Hepatocyte (in vitro differentiated cells): ENCODE measurements at regions not wholly inside any gene's neighbourhood (a gene's known extent, or its start where the extent isn't known, plus 50 kb on each side); places are given as distances from the start of the nearest gene placed in this dataset.

Source experiments
- DNase-seq: peaks from one replicate; pipeline ENCODE4 v3.0.0-alpha.2; 2016; ENCODE audit warnings: low spot score
- H2AFZ ChIP-seq: fragments of 200-600 bp; sonication (generic); 2 replicates; pipeline ENCODE4 v1.6.0; 2016; ENCODE audit warnings: antibody characterized with exemption, mild to moderate bottlenecking
- H3K27ac ChIP-seq: fragments of 200-600 bp; sonication (generic); 2 replicates; pipeline ENCODE4 v1.5.1; 2016; ENCODE audit warnings: mild to moderate bottlenecking
- H3K27me3 ChIP-seq: fragments of 200-600 bp; sonication (generic); 2 replicates; pipeline ENCODE4 v1.6.1; 2016
- H3K36me3 ChIP-seq: fragments of 200-600 bp; sonication (generic); replicated peaks from 2 replicates; pipeline ENCODE4 v1.5.1; 2016; ENCODE audit warnings: low read depth; ENCODE audit not compliant: insufficient read depth
- H3K4me1 ChIP-seq: fragments of 200-600 bp; sonication (generic); 2 replicates; pipeline ENCODE4 v1.5.1; 2016; ENCODE audit warnings: mild to moderate bottlenecking, moderate library complexity; ENCODE audit not compliant: insufficient read depth
- H3K4me2 ChIP-seq: fragments of 200-600 bp; sonication (generic); 2 replicates; pipeline ENCODE4 v1.6.0; 2016
- H3K4me3 ChIP-seq: fragments of 200-600 bp; sonication (generic); 2 replicates; pipeline ENCODE4 v1.5.1; 2016; ENCODE audit warnings: mild to moderate bottlenecking
- H3K79me2 ChIP-seq: fragments of 200-600 bp; sonication (generic); 2 replicates; pipeline ENCODE4 v1.6.0; 2017; ENCODE audit warnings: mild to moderate bottlenecking
- H3K9me2 ChIP-seq: fragments of 200-600 bp; sonication (generic); replicated peaks from 2 replicates; pipeline ENCODE4 v1.6.0; 2017; ENCODE audit warnings: mild to moderate bottlenecking; ENCODE audit not compliant: insufficient read depth
- H3K9me3 ChIP-seq: fragments of 200-600 bp; sonication (generic); 2 replicates; pipeline ENCODE4 v1.5.1; 2016; ENCODE audit warnings: low read depth, mild to moderate bottlenecking
- H4K20me1 ChIP-seq: fragments of 200-600 bp; sonication (generic); 2 replicates; pipeline ENCODE4 v1.6.0; 2016; ENCODE audit warnings: mild to moderate bottlenecking; ENCODE audit not compliant: insufficient read depth, poor library complexity, severe bottlenecking
- EZH2 ChIP-seq: fragments of 200-600 bp; sonication (generic); IDR thresholded peaks from 2 replicates; pipeline ENCODE4 v1.6.1; 2016; ENCODE audit warnings: antibody characterized with exemption, mild to moderate bottlenecking, borderline replicate concordance
- EZH2phosphoT487 ChIP-seq: fragments of 200-600 bp; sonication (generic); IDR thresholded peaks from one replicate; pipeline ENCODE4 v1.6.1; 2018; ENCODE audit warnings: antibody characterized with exemption, mild to moderate bottlenecking, low read depth, moderate library complexity; ENCODE audit not compliant: unreplicated experiment, severe bottlenecking
- WGBS: methylation state at CpG from one replicate; pipeline ENCODE4 v1.1.6; 2016; ENCODE audit warnings: low lambda C conversion rate; ENCODE audit errors: missing lambda C conversion rate; 5-methylcytosine and 5-hydroxymethylcytosine counted together
- TF ChIP-seq, protein P1 (sequence below): fragments of 200-600 bp; sonication (generic); IDR thresholded peaks from 2 replicates; pipeline ENCODE4 v1.5.1; 2016; ENCODE audit warnings: antibody characterized with exemption, mild to moderate bottlenecking; ENCODE audit not compliant: poor library complexity

DNA sequence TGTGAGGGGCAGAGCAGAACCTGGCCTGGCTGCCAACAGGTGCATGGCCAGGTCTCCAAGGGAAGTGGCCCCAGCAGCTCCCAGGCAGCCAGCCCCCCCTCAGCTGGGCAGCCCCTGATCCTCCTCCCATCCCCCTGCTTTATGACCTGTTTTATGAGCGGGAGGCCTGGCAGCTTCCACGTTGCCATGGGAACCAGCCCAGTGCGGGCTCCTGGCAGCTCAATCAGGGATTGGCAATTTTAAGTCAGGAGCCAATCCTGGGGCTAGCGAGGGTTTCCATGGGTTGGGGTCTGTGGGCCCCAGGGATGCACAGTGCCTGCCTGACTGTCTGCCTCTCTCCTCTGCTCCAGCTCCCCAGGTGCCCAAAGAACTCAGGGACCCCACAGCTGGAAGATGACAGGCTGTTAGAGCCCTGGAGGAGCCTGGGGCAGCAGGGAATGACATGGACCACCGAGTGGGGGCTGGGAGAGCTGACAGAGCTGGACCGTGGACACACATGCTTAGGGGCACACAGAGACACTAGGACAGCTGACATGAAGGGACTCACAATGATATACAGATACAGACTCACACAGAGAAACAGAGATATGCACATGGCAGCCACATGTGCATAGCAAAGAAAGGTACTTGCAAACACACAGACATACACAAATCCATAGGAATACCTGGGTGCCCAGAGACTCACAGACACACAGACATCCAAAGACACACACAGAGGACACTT is 56.5 kb upstream of the SIRPA start:
- Histone ChIP-seq H4K20me1 (no peaks in the 10 kb centered on the region), H3K27ac (peak overlapping the region; percentile 60), H3K4me3 (no peak overlapping the region), H3K4me1 (peaks cover 32% of the 10 kb centered on the region), H3K36me3 (no peaks in the 10 kb centered on the region), H3K4me2 (peak overlapping the region; percentile 47), H3K9me3 (no peaks in the 10 kb centered on the region), H2AFZ (no peak overlapping the region), H3K79me2 (no peaks in the 10 kb centered on the region), H3K9me2 (no peaks in the 10 kb centered on the region), H3K27me3 (no peaks in the 10 kb centered on the region)
- WGBS = 35% methylated on average over 6 of the region's 6 CpGs
- no peak for TF ChIP-seq EZH2phosphoT487
- TF ChIP-seq, protein P1, sequence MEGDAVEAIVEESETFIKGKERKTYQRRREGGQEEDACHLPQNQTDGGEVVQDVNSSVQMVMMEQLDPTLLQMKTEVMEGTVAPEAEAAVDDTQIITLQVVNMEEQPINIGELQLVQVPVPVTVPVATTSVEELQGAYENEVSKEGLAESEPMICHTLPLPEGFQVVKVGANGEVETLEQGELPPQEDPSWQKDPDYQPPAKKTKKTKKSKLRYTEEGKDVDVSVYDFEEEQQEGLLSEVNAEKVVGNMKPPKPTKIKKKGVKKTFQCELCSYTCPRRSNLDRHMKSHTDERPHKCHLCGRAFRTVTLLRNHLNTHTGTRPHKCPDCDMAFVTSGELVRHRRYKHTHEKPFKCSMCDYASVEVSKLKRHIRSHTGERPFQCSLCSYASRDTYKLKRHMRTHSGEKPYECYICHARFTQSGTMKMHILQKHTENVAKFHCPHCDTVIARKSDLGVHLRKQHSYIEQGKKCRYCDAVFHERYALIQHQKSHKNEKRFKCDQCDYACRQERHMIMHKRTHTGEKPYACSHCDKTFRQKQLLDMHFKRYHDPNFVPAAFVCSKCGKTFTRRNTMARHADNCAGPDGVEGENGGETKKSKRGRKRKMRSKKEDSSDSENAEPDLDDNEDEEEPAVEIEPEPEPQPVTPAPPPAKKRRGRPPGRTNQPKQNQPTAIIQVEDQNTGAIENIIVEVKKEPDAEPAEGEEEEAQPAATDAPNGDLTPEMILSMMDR = no peak
- TF ChIP-seq EZH2 = no peak
- peak; percentile 77 for DNase-seq

DNA sequence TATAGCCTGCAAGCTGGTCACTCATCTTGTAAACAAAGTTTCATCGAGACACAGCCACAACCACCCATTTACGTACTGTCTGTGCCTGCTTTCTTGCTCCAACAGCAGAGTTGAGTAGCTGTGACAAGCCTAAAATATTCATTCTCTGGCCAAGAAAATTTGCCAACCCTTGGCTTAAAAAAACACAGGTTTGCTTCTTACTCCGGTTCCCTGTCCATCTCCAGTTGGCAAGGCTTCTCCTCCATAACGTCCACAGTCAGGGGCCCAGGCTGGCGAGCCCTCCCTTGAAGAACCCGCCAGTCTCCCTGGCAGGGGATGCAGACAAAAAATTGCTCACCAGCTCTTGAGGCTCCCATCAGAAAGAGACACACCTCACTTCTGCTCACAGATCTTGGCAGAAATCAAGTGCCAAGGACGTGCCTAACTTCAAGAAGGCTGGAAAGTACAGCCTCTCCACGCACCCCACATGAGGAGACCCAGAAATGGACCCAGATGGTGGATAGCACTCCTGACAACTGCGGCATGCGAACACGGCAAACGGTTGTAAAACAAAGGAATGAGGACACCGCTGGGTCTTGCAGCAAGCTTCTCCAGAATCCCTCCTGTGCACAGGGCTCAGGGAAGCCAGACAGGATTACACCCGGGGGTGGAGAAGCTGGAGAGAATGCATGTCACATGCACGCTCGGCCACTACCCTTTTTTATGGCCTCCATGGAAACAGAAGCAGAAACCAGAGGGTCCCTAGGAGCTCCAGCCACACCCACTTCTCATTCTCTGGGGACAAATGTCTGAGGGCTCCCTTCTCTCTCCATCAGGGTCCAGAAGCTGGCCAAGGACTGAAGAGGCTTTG is 59.8 kb upstream of the SIRPA start:
- Histone ChIP-seq H3K9me3 (no peaks in the 10 kb centered on the region), H3K27me3 (no peaks in the 10 kb centered on the region), H3K27ac (peak overlapping the region; percentile 78), H3K4me1 (peaks cover 25% of the 10 kb centered on the region), H3K9me2 (no peaks in the 10 kb centered on the region), H3K4me3 (no peak overlapping the region), H3K4me2 (peak overlapping the region; percentile 35), H2AFZ (no peak overlapping the region), H3K36me3 (no peaks in the 10 kb centered on the region), H3K79me2 (no peaks in the 10 kb centered on the region), H4K20me1 (no peaks in the 10 kb centered on the region)
- TF ChIP-seq, protein P1 = no peak
- TF ChIP-seq EZH2 (no peak), EZH2phosphoT487 (no peak)
- DNase-seq = peak; percentile 40
- WGBS = 56% methylated on average over 16 of the region's 16 CpGs

DNA sequence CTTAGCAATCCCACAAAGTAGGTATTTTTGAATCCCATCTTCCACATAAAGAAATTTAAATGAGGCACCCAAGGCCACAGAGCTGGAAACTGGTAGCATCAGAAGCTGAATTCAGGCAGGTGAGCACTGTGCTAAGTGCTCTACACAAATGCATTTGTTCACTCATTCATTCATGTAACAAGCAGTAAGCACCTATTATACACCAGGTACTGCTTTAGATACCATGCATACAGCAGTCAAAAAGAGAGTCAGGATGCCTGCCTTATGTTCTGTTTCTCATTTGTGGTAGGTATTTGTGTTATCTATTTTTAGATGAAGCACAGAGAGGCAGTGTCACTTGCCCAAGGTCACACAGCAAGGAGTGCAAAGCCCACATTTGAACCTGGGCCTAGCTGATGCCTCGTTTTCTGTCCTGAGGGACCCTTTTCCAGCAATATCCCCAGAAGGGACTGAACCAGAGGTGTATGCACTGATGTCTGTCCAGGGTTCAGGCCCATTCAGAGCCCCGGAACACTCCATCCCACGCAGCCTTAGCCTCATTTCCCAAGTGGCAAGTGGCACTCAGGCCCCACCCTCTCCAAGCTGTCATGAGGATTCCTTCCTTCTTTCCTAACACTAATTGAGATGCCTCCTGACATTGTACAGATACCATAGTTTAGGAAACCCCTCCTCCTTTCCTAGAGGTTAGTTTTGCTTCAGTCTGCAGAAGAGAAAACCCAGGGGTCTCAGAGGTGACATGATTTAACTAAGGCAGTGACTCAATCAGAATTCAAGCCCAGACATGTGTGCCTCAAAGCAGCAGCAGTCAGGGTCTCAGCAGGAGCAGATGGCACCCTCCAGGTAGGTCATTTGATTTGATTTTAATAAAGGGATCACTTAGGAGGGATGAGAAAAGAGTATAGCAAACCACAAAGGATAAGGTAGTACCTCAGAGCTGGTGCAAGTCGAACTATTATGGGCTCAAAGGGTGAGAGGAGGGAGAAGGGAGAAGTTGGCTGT is 61.2 kb upstream of the SIRPA start:
- DNase-seq = no peak
- 83% methylated on average over 4 of the region's 4 CpGs for WGBS
- Histone ChIP-seq H3K27me3 (no peaks in the 10 kb centered on the region), H3K4me3 (no peak overlapping the region), H3K4me2 (no peak overlapping the region), H4K20me1 (no peaks in the 10 kb centered on the region), H2AFZ (no peak overlapping the region), H3K9me2 (no peaks in the 10 kb centered on the region), H3K4me1 (peaks cover 22% of the 10 kb centered on the region), H3K27ac (no peak overlapping the region), H3K79me2 (no peaks in the 10 kb centered on the region), H3K36me3 (no peaks in the 10 kb centered on the region), H3K9me3 (no peaks in the 10 kb centered on the region)
- TF ChIP-seq, protein P1 = no peak
- TF ChIP-seq EZH2phosphoT487 = no peak
- no peak for TF ChIP-seq EZH2
